ENCODE measurements at regions not wholly inside any gene's neighbourhood (a gene's known extent, or its start where the extent isn't known, plus 50 kb on each side); places are given as distances from the start of the nearest gene placed in this dataset.

GRCh38 chr2:58671675-58672074, 430.6 kb upstream of the FANCL start:
- no peak for DNase-seq

GRCh38 chr2:58669998-58670397, 428.9 kb upstream of the FANCL start:
- DNase-seq = no peak

- no peak for DNase-seq
These were observed 426.1 kb upstream of the FANCL start for GRCh38 chr2:58667137-58667774.

GRCh38 chr2:58666323-58666970, 425.3 kb upstream of the FANCL start:
- DNase-seq = no peak

GRCh38 chr2:58665154-58665553, 424.0 kb upstream of the FANCL start:
- no peak for DNase-seq

- no peak for DNase-seq
These were observed 423.5 kb upstream of the FANCL start for GRCh38 chr2:58664523-58665151.

GRCh38 chr2:58660046-58660445, 418.9 kb upstream of the FANCL start:
- DNase-seq = no peak

GRCh38 chr2:58655152-58655551, 414.0 kb upstream of the FANCL start:
- no peak for DNase-seq

GRCh38 chr2:58651930-58652329, 410.8 kb upstream of the FANCL start:
- DNase-seq = no peak

- no peak for DNase-seq
These were observed 409.7 kb upstream of the FANCL start for GRCh38 chr2:58650781-58651180.

- DNase-seq = no peak
These were observed 408.6 kb upstream of the FANCL start for GRCh38 chr2:58649756-58650155.

GRCh38 chr2:58645017-58645416, 403.9 kb upstream of the FANCL start:
- DNase-seq = no peak

GRCh38 chr2:58644451-58644850, 403.3 kb upstream of the FANCL start:
- DNase-seq = no peak

GRCh38 chr2:58641001-58641400, 399.9 kb upstream of the FANCL start:
- DNase-seq = no peak

GRCh38 chr2:58640042-58640441, 398.9 kb upstream of the FANCL start:
- no peak for DNase-seq

GRCh38 chr2:58638256-58638805, 397.2 kb upstream of the FANCL start:
- DNase-seq = no peak

GRCh38 chr2:58636872-58637271, 395.7 kb upstream of the FANCL start:
- no peak for DNase-seq

GRCh38 chr2:58635801-58636375, 394.8 kb upstream of the FANCL start:
- no peak for DNase-seq

GRCh38 chr2:58634653-58635370, 393.7 kb upstream of the FANCL start:
- no peak for DNase-seq

- no peak for DNase-seq
These were observed 392.7 kb upstream of the FANCL start for GRCh38 chr2:58633613-58634365.

GRCh38 chr2:58631986-58632385, 390.9 kb upstream of the FANCL start:
- no peak for DNase-seq

- DNase-seq = no peak
These were observed 388.5 kb upstream of the FANCL start for GRCh38 chr2:58629545-58630119.

Data from activated T-cell treated with anti-CD3 and anti-CD28 coated beads for 4 hours (primary cell).